K562 (cell line): ENCODE measurements at regions not wholly inside any gene's neighbourhood (a gene's known extent, or its start where the extent isn't known, plus 50 kb on each side); places are given as distances from the start of the nearest gene placed in this dataset.
A peak's percentile ranks its signal among the peaks of the same experiment; 100 is the strongest.

Source experiments
- ATAC-seq: fragments of 200-7000 bp; cut with Tn5 transposase; 3 replicates; pipeline ENCODE4 v1.9.1; 2020; ENCODE audit warnings: moderate library complexity
- BruUV-seq: library from RNA; stranded (reverse); fragments of 400-500 nt; replicated peaks from 2 replicates; lab custom pipeline; 2021; lab: Mats Ljungman, UMichigan
- CTCF ChIA-PET: fragments of 300-600 bp; formaldehyde crosslinking; extraction: SDS; loops from one replicate; lab custom pipeline; 2021; ENCODE audit warnings: low intra/inter-chr PET ratio; lab: Yijun Ruan, JAX
- POLR2A ChIA-PET: fragments of 300-600, 350-650 bp; sonication (Branson Sonifier 250); formaldehyde crosslinking; extraction: SDS; loops from one replicate; lab custom pipeline; 2021; ENCODE audit warnings: antibody characterized with exemption, inconsistent platforms; lab: Yijun Ruan, JAX
- DNase-seq, 4 experiments: peaks; one replicate each; pipeline versions ENCODE4 v3.0.0 to v3.0.0-alpha.2; 2011 to 2018; ENCODE audit warnings: low spot score in 3 of 4, mixed read lengths in 3 of 4; ENCODE audit errors: extremely low read depth in 1 of 4
- FAIRE-seq: peaks from 2 replicates; lab custom pipeline; 2011; peaks lifted over from hg19 to GRCh38; lab: Jason Lieb, UNC
- H2AFZ ChIP-seq: 2 replicates; pipeline ENCODE4 v1.6.0; 2011; ENCODE audit warnings: low read depth, low read length, control low read depth, inconsistent platforms
- H3K27ac ChIP-seq: fragments of 200-600 bp; 3 replicates; pipeline ENCODE4 v1.8.0; 2011; ENCODE audit warnings: low read depth, mild to moderate bottlenecking, control low read depth, inconsistent platforms, low read length, moderate library complexity, mixed read lengths; ENCODE audit errors: extremely low read depth
- H3K27me3 ChIP-seq, 2 experiments: fragments of 300-600 bp in 1 of 2; 2 replicates in 1 of 2; 3 replicates in 1 of 2; pipeline versions ENCODE4 v1.6.0 to v1.8.0; 2011; ENCODE audit warnings: inconsistent platforms in 2 of 2, low read length in 2 of 2, mild to moderate bottlenecking in 1 of 2, mixed read lengths in 1 of 2, moderate library complexity in 1 of 2; ENCODE audit not compliant: control insufficient read depth in 2 of 2, insufficient read depth in 2 of 2
- H3K36me3 ChIP-seq: fragments of 300-600 bp; 3 replicates; pipeline ENCODE4 v1.8.0; 2011; ENCODE audit warnings: mild to moderate bottlenecking, low read length, inconsistent platforms; ENCODE audit not compliant: control insufficient read depth, insufficient read depth
- H3K4me1 ChIP-seq, 2 experiments: fragments of 200-600 bp in 1 of 2; replicated peaks in 1 of 2; 2 replicates in 1 of 2; 3 replicates in 1 of 2; pipeline versions ENCODE4 v1.5.1 to v1.8.0; 2011; ENCODE audit warnings: inconsistent platforms in 2 of 2, low read length in 2 of 2, mild to moderate bottlenecking in 1 of 2, mixed read lengths in 1 of 2, moderate library complexity in 1 of 2; ENCODE audit not compliant: control insufficient read depth in 2 of 2, insufficient read depth in 2 of 2
- H3K4me2 ChIP-seq: 2 replicates; pipeline ENCODE4 v1.6.1; 2011; ENCODE audit warnings: low read length, control low read depth, inconsistent platforms, mixed read lengths; ENCODE audit not compliant: insufficient read depth
- H3K4me3 ChIP-seq: fragments of 200-600 bp; sonication (generic), shearing (Covaris generic); 2 replicates; pipeline ENCODE4 v1.5.1; 2016; ENCODE audit warnings: control low read depth, inconsistent platforms
- H3K79me2 ChIP-seq: fragments of 200-600 bp; 3 replicates; pipeline ENCODE4 v1.8.0; 2011; ENCODE audit warnings: low read length, inconsistent platforms; ENCODE audit not compliant: control insufficient read depth, insufficient read depth
- H3K9ac ChIP-seq, 2 experiments: 2 replicates each; pipeline versions ENCODE4 v1.6.0 to v1.6.1; 2011; ENCODE audit warnings: low read depth in 2 of 2, low read length in 2 of 2, control low read depth in 1 of 2, inconsistent platforms in 1 of 2, mild to moderate bottlenecking in 1 of 2, mixed read lengths in 1 of 2; ENCODE audit not compliant: insufficient read depth in 1 of 2
- H3K9me1 ChIP-seq: one replicate; pipeline ENCODE4 v1.6.0; 2011; ENCODE audit warnings: inconsistent platforms, mild to moderate bottlenecking, low read length, moderate library complexity; ENCODE audit not compliant: control insufficient read depth, insufficient read depth
- H3K9me3 ChIP-seq: replicated peaks from 2 replicates; pipeline ENCODE4 v1.5.1; 2011; ENCODE audit warnings: low read depth, low read length, inconsistent platforms; ENCODE audit not compliant: control insufficient read depth, insufficient read depth
- H4K20me1 ChIP-seq: replicated peaks from 2 replicates; pipeline ENCODE4 v1.6.1; 2011; ENCODE audit warnings: low read length, inconsistent platforms, mixed read lengths; ENCODE audit not compliant: control insufficient read depth, insufficient read depth
- EP300 ChIP-seq: IDR thresholded peaks from 2 replicates; pipeline ENCODE4 v1.6.1; 2012; ENCODE audit warnings: low read length, improper control_type of control experiment
- ESRRA ChIP-seq: fragments of 450-650 bp; IDR thresholded peaks from 2 replicates; pipeline ENCODE4 v1.6.1; 2014; ENCODE audit warnings: low read depth, mild to moderate bottlenecking, moderate library complexity, borderline replicate concordance
- HCFC1 ChIP-seq: IDR thresholded peaks from 2 replicates; pipeline ENCODE4 v1.6.1; 2012; ENCODE audit warnings: low read depth, low read length, improper control_type of control experiment
- KHSRP ChIP-seq: fragments of 450-650 bp; IDR thresholded peaks from 2 replicates; pipeline ENCODE4 v1.6.1; 2017
- KLF16 ChIP-seq: IDR thresholded peaks from 2 replicates; pipeline ENCODE4 v1.6.1; 2016; ENCODE audit warnings: antibody characterized with exemption
- L3MBTL2 ChIP-seq: fragments of 450-650 bp; IDR thresholded peaks from 2 replicates; pipeline ENCODE4 v1.6.1; 2016; ENCODE audit warnings: mild to moderate bottlenecking, moderate library complexity
- LARP7 ChIP-seq: fragments of 450-650 bp; IDR thresholded peaks from 2 replicates; pipeline ENCODE4 v1.6.1; 2016
- MAFG ChIP-seq: fragments of 450-650 bp; conservative IDR thresholded peaks from 2 replicates; pipeline ENCODE4 v1.6.1; 2016; ENCODE audit warnings: missing genetic modification characterization, missing compliant biosample characterization
- PHF20 ChIP-seq: fragments of 450-650 bp; IDR thresholded peaks from 2 replicates; pipeline ENCODE4 v1.6.1; 2018; ENCODE audit not compliant: partially characterized antibody
- SIRT6 ChIP-seq: IDR thresholded peaks from one replicate; pipeline ENCODE4 v1.6.1; 2012; ENCODE audit warnings: low read depth, mild to moderate bottlenecking, control low read depth, inconsistent platforms, low read length, moderate library complexity
- TAF7 ChIP-seq: fragments of 450-650 bp; IDR thresholded peaks from 2 replicates; pipeline ENCODE4 v1.6.1; 2016; ENCODE audit warnings: missing genetic modification characterization, missing compliant biosample characterization
- ZC3H11A ChIP-seq: IDR thresholded peaks from 2 replicates; pipeline ENCODE4 v1.6.1; 2012; ENCODE audit warnings: low read depth, low read length, improper control_type of control experiment
- ZFP30 ChIP-seq: fragments of 250-450 bp; sonication (Bioruptor Pico); IDR thresholded peaks from 2 replicates; pipeline ENCODE4 v1.8.0; 2022; ENCODE audit warnings: moderate library complexity, mild to moderate bottlenecking, inconsistent platforms, borderline replicate concordance
- ZNF121 ChIP-seq: sonication (generic); formaldehyde crosslinking; conservative IDR thresholded peaks from 2 replicates; pipeline ENCODE4 v1.8.0; 2022; ENCODE audit warnings: missing genetic modification reagents
- ZNF354B ChIP-seq: fragments of 250-450 bp; sonication (Bioruptor Pico); IDR thresholded peaks from 2 replicates; pipeline ENCODE4 v1.4.0; 2020
- ZNF699 ChIP-seq: fragments of 250-450 bp; sonication (Bioruptor Pico); IDR thresholded peaks from 2 replicates; pipeline ENCODE4 v1.8.0; 2021; ENCODE audit warnings: mild to moderate bottlenecking, moderate library complexity; ENCODE audit not compliant: insufficient replicate concordance
- WGBS: fragments of 100-300 bp; shearing (Covaris generic); methylation state at CpG from one replicate; pipeline ENCODE4 v1.1.6; 2016; ENCODE audit warnings: low coverage, mixed read lengths; ENCODE audit not compliant: insufficient coverage; ENCODE audit errors: missing lambda C conversion rate; 5-methylcytosine and 5-hydroxymethylcytosine counted together
- in situ Hi-C: fragments of 300-500 bp; cut with MboI; formaldehyde crosslinking; loops from 4 replicates; pipeline ENCODE4 v1.15.0; 2018; ENCODE audit warnings: inconsistent platforms, mixed read lengths
- intact Hi-C: fragments of 100-400 bp; cut with micrococcal nuclease; formaldehyde crosslinking; loops from 2 replicates; pipeline ENCODE4 v1.14.2; 2022
- TF ChIP-seq, protein P1 (sequence below): fragments of 450-650 bp; formaldehyde crosslinking; IDR thresholded peaks from 2 replicates; pipeline ENCODE4 v1.4.0; 2020; ENCODE audit warnings: mild to moderate bottlenecking, moderate library complexity
- TF ChIP-seq, protein P2 (sequence below): IDR thresholded peaks from 2 replicates; pipeline ENCODE4 v1.6.1; 2011; ENCODE audit warnings: borderline replicate concordance, low read depth, mild to moderate bottlenecking, moderate library complexity, low read length; ENCODE audit not compliant: insufficient read depth, poor library complexity, severe bottlenecking
- TF ChIP-seq, protein P3 (sequence below): sonication (generic); IDR thresholded peaks from 2 replicates; pipeline ENCODE4 v1.6.1; 2016

DNA sequence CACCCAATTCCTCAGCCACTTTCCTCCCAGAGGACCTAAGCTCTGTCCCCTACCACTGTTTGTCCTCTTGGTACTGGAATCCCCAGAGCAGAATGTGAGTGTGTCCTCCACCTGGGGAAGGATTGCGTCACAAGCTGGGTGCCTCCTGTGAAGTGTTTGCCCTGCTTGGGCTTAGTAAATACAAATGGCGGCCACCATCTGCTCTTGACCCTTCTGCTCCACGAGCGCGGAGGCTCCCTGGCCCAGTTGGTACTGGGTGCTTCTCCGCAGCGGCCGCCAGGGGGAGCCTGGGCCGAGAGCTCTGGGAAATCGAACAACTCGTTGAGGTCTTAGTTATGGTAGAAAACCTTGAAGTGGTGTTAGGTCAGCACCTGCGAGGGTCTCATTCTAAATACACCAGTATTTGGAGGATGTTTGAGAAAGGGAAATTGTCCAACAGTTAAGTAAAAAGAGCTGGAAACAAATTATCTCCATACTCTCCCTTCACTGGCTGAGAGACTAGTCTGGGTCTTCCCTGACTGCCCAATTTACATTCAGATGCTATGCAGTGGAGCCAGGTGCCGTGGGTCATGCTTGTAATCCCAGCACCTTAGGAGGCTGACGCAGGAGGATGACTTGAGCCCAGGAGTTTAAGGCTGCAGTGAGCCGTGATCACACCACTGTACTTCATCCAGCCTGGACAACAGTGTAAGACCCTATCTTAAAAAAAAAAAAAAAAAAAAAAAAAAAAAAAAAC is 74.6 kb upstream of the TEAD1 start:
- Histone ChIP-seq H3K4me3 (no peak overlapping the region), H3K9me3 (no peaks in the 10 kb centered on the region), H4K20me1 (no peaks in the 10 kb centered on the region), H2AFZ (peak overlapping the region; percentile 88), H3K27me3 (no peaks in the 10 kb centered on the region), H3K27ac (no peak overlapping the region; the same call in 2 of the 3 replicates), H3K4me2 (no peak overlapping the region; the same call in 1 of the 2 replicates), H3K9ac (no peak overlapping the region; a peak in 1 of 4 replicates), H3K4me1 (peaks cover 4 to 27% of the 10 kb centered on the region in 2 experiments), H3K9me1 (no peaks in the 10 kb centered on the region), H3K36me3 (no peaks in the 10 kb centered on the region), H3K79me2 (no peaks in the 10 kb centered on the region)
- FAIRE-seq (peak; percentile 54), DNase-seq (peak; percentile 62 to 80 (median 66)), ATAC-seq (peak; percentile 93)
- in situ Hi-C loops, result loop anchor here (5.0 kb wide), 1 partner anchor 283 kb away; no protein-coding TSS in a partner anchor
- POLR2A ChIA-PET, result interaction anchor here (0.6 to 1.5 kb wide), 5 partner anchors 11 to 201 kb away, joined by 3 to 7 read pairs (median 4); no protein-coding TSS in a partner anchor
- intact Hi-C loops, result loop anchor here (1.0 to 5.0 kb wide), 4 partner anchors 73 to 289 kb away; partner anchors contain the start of gene TEAD1
- CTCF ChIA-PET, result interaction anchor here (0.7 kb wide), 1 partner anchor 215 kb away, joined by 3 read pairs; no protein-coding TSS in a partner anchor
- no TSS peak for BruUV-seq
- WGBS, result 6% methylated on average over 14 of the region's 15 CpGs
- TF ChIP-seq KLF16 (0 out of 2 replicates have a peak, but pooled peaks have one; percentile 25), EP300 (no peak), ESRRA (peak; percentile 76), ZFP30 (CRISPR knock-in tag) (no peak), ZC3H11A (no peak), ZNF121 (peak; percentile 75), TAF7 (tag) (no peak), LARP7 (no peak), PHF20 (no peak), SIRT6 (no peak), ZNF699 (no peak), L3MBTL2 (peak; percentile 49), HCFC1 (0 out of 2 replicates have a peak, but pooled peaks have one; percentile 27), MAFG (tag) (no peak), KHSRP (no peak), ZNF354B (CRISPR knock-in tag) (no peak)
- TF ChIP-seq, protein P1, sequence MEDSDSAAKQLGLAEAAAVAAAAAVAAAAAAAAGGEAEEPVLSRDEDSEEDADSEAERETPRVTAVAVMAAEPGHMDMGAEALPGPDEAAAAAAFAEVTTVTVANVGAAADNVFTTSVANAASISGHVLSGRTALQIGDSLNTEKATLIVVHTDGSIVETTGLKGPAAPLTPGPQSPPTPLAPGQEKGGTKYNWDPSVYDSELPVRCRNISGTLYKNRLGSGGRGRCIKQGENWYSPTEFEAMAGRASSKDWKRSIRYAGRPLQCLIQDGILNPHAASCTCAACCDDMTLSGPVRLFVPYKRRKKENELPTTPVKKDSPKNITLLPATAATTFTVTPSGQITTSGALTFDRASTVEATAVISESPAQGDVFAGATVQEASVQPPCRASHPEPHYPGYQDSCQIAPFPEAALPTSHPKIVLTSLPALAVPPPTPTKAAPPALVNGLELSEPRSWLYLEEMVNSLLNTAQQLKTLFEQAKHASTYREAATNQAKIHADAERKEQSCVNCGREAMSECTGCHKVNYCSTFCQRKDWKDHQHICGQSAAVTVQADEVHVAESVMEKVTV (CRISPR knock-in tag), result peak; percentile 61
- TF ChIP-seq, protein P2, sequence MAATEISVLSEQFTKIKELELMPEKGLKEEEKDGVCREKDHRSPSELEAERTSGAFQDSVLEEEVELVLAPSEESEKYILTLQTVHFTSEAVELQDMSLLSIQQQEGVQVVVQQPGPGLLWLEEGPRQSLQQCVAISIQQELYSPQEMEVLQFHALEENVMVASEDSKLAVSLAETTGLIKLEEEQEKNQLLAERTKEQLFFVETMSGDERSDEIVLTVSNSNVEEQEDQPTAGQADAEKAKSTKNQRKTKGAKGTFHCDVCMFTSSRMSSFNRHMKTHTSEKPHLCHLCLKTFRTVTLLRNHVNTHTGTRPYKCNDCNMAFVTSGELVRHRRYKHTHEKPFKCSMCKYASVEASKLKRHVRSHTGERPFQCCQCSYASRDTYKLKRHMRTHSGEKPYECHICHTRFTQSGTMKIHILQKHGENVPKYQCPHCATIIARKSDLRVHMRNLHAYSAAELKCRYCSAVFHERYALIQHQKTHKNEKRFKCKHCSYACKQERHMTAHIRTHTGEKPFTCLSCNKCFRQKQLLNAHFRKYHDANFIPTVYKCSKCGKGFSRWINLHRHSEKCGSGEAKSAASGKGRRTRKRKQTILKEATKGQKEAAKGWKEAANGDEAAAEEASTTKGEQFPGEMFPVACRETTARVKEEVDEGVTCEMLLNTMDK, result peak; percentile 54
- TF ChIP-seq, protein P3, sequence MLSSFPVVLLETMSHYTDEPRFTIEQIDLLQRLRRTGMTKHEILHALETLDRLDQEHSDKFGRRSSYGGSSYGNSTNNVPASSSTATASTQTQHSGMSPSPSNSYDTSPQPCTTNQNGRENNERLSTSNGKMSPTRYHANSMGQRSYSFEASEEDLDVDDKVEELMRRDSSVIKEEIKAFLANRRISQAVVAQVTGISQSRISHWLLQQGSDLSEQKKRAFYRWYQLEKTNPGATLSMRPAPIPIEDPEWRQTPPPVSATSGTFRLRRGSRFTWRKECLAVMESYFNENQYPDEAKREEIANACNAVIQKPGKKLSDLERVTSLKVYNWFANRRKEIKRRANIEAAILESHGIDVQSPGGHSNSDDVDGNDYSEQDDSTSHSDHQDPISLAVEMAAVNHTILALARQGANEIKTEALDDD, result peak; percentile 83
